ENCODE measurements at regions not wholly inside any gene's neighbourhood (a gene's known extent, or its start where the extent isn't known, plus 50 kb on each side); places are given as distances from the start of the nearest gene placed in this dataset.

DNA sequence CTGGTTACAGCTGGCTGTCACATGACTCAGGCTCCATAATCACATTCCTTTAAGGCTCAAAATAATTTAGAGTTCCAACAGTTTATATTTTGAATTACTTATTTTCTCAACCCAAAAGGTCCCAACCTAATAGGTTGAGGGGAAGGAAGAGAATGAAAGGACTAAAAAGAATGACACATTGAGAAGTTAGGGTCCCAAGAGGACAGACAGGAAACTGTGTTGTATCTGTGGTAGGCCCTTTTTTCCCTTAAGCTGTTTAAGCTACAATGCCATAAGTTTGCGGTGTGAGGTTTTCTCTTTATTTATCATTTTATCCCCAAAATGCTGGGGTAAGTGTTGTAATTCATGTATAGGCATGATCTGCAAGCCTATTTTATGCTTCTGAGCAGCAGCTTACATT, 290.2 kb downstream of the ZNF674 start:
- no peak overlapping the region for H3K4ac ChIP-seq (ENCODE audit: low read depth, low read length)
- no peak overlapping the region for H3K4me2 ChIP-seq (ENCODE audit: low read depth, low read length)
- in situ Hi-C loops (cut with MboI; ENCODE audit: low sequenced_read_pairs), result no loop called here
- H3K27me3 ChIP-seq (ENCODE audit: control insufficient read depth, insufficient read depth, low read length), result no peaks in the 10 kb centered on the region; the same call in 1 of the 2 replicates
- H2AK5ac ChIP-seq (ENCODE audit: low read depth, low read length), result no peak overlapping the region
- DNase-seq, result no peak
- H2AFZ ChIP-seq (replicated peaks; ENCODE audit: low read length, poor library complexity), result no peak overlapping the region
- H2BK5ac ChIP-seq (ENCODE audit: low read depth, low read length, poor library complexity, severe bottlenecking), result no peak overlapping the region
- dilution Hi-C loops (cut with HindIII; ENCODE audit: low sequenced_read_pairs, unreplicated experiment), result no loop called here
- H3K27ac ChIP-seq (ENCODE audit: insufficient read depth, low read length), result no peak overlapping the region
- H2AK9ac ChIP-seq (replicated peaks; ENCODE audit: low read depth, low read length, poor library complexity), result no peak overlapping the region
- intact Hi-C loops (cut with micrococcal nuclease), result no loop called here
- no peak overlapping the region for H3K14ac ChIP-seq (replicated peaks; ENCODE audit: low read depth, low read length)
- H4K8ac ChIP-seq (ENCODE audit: low read depth in 2 of 2, low read length in 2 of 2), result no peak overlapping the region
- H3K9me3 ChIP-seq (ENCODE audit: control insufficient read depth, insufficient read depth, low read length), result no peaks in the 10 kb centered on the region
- H3K79me1 ChIP-seq (ENCODE audit: low read depth in 1 of 2, low read length in 2 of 2), result no peaks in the 10 kb centered on the region
- no peak overlapping the region for H3K4me3 ChIP-seq (ENCODE audit: insufficient read depth, low read depth, low read length)
- no peak overlapping the region for H2BK20ac ChIP-seq (ENCODE audit: low read depth, low read length)
- H3K4me1 ChIP-seq (ENCODE audit: control insufficient read depth, insufficient read depth, low read length), result no peaks in the 10 kb centered on the region
- TF ChIP-seq, protein P1, sequence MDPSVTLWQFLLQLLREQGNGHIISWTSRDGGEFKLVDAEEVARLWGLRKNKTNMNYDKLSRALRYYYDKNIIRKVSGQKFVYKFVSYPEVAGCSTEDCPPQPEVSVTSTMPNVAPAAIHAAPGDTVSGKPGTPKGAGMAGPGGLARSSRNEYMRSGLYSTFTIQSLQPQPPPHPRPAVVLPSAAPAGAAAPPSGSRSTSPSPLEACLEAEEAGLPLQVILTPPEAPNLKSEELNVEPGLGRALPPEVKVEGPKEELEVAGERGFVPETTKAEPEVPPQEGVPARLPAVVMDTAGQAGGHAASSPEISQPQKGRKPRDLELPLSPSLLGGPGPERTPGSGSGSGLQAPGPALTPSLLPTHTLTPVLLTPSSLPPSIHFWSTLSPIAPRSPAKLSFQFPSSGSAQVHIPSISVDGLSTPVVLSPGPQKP (IDR thresholded peaks at IDR 0.05; ENCODE audit: borderline replicate concordance, low read depth, low read length), result no peak
- TF ChIP-seq RFX5 (IDR thresholded peaks at IDR 0.05; ENCODE audit: low read depth, low read length), result no peak
- TF ChIP-seq, protein P2, sequence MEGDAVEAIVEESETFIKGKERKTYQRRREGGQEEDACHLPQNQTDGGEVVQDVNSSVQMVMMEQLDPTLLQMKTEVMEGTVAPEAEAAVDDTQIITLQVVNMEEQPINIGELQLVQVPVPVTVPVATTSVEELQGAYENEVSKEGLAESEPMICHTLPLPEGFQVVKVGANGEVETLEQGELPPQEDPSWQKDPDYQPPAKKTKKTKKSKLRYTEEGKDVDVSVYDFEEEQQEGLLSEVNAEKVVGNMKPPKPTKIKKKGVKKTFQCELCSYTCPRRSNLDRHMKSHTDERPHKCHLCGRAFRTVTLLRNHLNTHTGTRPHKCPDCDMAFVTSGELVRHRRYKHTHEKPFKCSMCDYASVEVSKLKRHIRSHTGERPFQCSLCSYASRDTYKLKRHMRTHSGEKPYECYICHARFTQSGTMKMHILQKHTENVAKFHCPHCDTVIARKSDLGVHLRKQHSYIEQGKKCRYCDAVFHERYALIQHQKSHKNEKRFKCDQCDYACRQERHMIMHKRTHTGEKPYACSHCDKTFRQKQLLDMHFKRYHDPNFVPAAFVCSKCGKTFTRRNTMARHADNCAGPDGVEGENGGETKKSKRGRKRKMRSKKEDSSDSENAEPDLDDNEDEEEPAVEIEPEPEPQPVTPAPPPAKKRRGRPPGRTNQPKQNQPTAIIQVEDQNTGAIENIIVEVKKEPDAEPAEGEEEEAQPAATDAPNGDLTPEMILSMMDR (conservative IDR thresholded peaks at IDR 0.05; ENCODE audit: low read depth, low read length), result no peak
- no peak for TF ChIP-seq FOS (IDR thresholded peaks at IDR 0.05; ENCODE audit: low read depth, low read length)
- TF ChIP-seq RAD21 (IDR thresholded peaks at IDR 0.05; ENCODE audit: low read length), result no peak
- TF ChIP-seq BHLHE40 (IDR thresholded peaks at IDR 0.05; ENCODE audit: low read depth, low read length), result no peak
- TF ChIP-seq CEBPB (IDR thresholded peaks at IDR 0.05; ENCODE audit: low read depth, low read length), result no peak
- no peak for TF ChIP-seq CHD1 (IDR thresholded peaks at IDR 0.05; ENCODE audit: low read depth, low read length)
- TF ChIP-seq RCOR1 (IDR thresholded peaks at IDR 0.05; ENCODE audit: insufficient replicate concordance, low read length), result no peak
- TF ChIP-seq SMC3 (IDR thresholded peaks at IDR 0.05; ENCODE audit: low read depth, low read length), result no peak
- TF ChIP-seq POLR2A (IDR thresholded peaks at IDR 0.05; ENCODE audit: low read depth, low read length), result no peak
- no peak for TF ChIP-seq NFE2L2 (IDR thresholded peaks at IDR 0.05; ENCODE audit: low read depth, low read length)
- TF ChIP-seq MAFK (IDR thresholded peaks at IDR 0.05; ENCODE audit: low read depth, low read length), result no peak
- TF ChIP-seq, protein P3, sequence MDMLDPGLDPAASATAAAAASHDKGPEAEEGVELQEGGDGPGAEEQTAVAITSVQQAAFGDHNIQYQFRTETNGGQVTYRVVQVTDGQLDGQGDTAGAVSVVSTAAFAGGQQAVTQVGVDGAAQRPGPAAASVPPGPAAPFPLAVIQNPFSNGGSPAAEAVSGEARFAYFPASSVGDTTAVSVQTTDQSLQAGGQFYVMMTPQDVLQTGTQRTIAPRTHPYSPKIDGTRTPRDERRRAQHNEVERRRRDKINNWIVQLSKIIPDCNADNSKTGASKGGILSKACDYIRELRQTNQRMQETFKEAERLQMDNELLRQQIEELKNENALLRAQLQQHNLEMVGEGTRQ (IDR thresholded peaks at IDR 0.05; ENCODE audit: low read depth, low read length), result no peak
- TF ChIP-seq MAZ (IDR thresholded peaks at IDR 0.05; ENCODE audit: borderline replicate concordance, low read depth, low read length), result no peak
- no peak for TF ChIP-seq MXI1 (IDR thresholded peaks at IDR 0.05; ENCODE audit: borderline replicate concordance, low read depth, low read length)
- no peak overlapping the region for H2BK120ac ChIP-seq (ENCODE audit: low read depth, low read length)
- no peak overlapping the region for H3K9ac ChIP-seq (ENCODE audit: low read depth, low read length)
- WGBS, 2 experiments (ENCODE audit: extremely low coverage in 2 of 2, insufficient read length in 1 of 2), result no CpG with 5 or more reads among the region's 1 CpG
- no peak overlapping the region for H3K56ac ChIP-seq (ENCODE audit: extremely low read depth, insufficient read depth, low read length)
- CTCF ChIA-PET, result no interaction called here
- H4K91ac ChIP-seq (ENCODE audit: insufficient read depth, low read depth, low read length), result no peak overlapping the region
- H4K20me1 ChIP-seq (ENCODE audit: insufficient read depth, low read length), result no peaks in the 10 kb centered on the region
- no peaks in the 10 kb centered on the region for H3K36me3 ChIP-seq (ENCODE audit: control insufficient read depth, insufficient read depth, low read length)
- no peaks in the 10 kb centered on the region for H3K9me1 ChIP-seq (ENCODE audit: insufficient read depth, low read length)
- no TSS peak for BruUV-seq (replicated peaks)
- POLR2A ChIA-PET (ENCODE audit: unreplicated experiment), result no interaction called here
- H4K5ac ChIP-seq (ENCODE audit: low read depth, low read length), result no peak overlapping the region
- H2BK15ac ChIP-seq (ENCODE audit: low read depth, low read length), result no peak overlapping the region
- H3K23ac ChIP-seq (ENCODE audit: low read depth, low read length), result no peak overlapping the region
- no peak overlapping the region for H3K18ac ChIP-seq (ENCODE audit: low read depth, low read length)
- no peak; the same call in 1 of the 2 replicates for ATAC-seq (ENCODE audit: low read depth)

All from IMR-90 (cell line).